Fibroblast of pulmonary artery (primary cell): ENCODE measurements at regions not wholly inside any gene's neighbourhood (a gene's known extent, or its start where the extent isn't known, plus 50 kb on each side); places are given as distances from the start of the nearest gene placed in this dataset.
"Not testable (repeated sequence)": the region's sequence is repeated elsewhere in the genome, so short reads cannot be mapped to it uniquely, and the experiment has no call there.

Experiments used
- DNase-seq: peaks from one replicate; pipeline ENCODE4 v3.0.0-alpha.2; 2010; ENCODE audit warnings: low read depth
- H3K4me3 ChIP-seq: replicated peaks from 2 replicates; pipeline ENCODE4 v1.5.1; 2011; ENCODE audit warnings: low read depth, mild to moderate bottlenecking, control low read depth, low read length, moderate library complexity
- TF ChIP-seq, protein P1 (sequence below): IDR thresholded peaks from 2 replicates; pipeline ENCODE4 v1.5.1; 2011; ENCODE audit warnings: mild to moderate bottlenecking, control low read depth, low read length, inconsistent platforms; ENCODE audit errors: missing control alignments

DNA sequence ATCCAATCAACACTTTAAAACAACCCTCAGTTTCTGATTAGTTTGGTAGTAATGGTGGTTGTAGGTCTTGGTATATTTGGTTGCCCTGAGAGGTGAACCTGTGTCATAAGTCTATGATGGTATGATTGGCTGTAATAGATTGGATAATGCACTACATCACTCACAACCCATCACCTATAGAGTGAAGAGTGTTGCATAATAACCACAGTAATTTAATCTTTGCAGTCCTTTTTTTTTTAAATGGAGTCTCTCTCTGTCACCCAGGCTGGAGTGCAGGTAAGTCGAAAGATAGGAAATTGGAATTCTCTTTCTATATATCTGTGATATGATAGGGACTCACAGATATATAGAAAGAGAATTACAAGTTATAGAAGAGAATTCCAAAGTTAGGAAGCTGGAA lies 133.4 kb upstream of the PGR start:
- TF ChIP-seq, protein P1, sequence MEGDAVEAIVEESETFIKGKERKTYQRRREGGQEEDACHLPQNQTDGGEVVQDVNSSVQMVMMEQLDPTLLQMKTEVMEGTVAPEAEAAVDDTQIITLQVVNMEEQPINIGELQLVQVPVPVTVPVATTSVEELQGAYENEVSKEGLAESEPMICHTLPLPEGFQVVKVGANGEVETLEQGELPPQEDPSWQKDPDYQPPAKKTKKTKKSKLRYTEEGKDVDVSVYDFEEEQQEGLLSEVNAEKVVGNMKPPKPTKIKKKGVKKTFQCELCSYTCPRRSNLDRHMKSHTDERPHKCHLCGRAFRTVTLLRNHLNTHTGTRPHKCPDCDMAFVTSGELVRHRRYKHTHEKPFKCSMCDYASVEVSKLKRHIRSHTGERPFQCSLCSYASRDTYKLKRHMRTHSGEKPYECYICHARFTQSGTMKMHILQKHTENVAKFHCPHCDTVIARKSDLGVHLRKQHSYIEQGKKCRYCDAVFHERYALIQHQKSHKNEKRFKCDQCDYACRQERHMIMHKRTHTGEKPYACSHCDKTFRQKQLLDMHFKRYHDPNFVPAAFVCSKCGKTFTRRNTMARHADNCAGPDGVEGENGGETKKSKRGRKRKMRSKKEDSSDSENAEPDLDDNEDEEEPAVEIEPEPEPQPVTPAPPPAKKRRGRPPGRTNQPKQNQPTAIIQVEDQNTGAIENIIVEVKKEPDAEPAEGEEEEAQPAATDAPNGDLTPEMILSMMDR, result no peak
- no peak for DNase-seq
- no peak overlapping the region for H3K4me3 ChIP-seq

DNA sequence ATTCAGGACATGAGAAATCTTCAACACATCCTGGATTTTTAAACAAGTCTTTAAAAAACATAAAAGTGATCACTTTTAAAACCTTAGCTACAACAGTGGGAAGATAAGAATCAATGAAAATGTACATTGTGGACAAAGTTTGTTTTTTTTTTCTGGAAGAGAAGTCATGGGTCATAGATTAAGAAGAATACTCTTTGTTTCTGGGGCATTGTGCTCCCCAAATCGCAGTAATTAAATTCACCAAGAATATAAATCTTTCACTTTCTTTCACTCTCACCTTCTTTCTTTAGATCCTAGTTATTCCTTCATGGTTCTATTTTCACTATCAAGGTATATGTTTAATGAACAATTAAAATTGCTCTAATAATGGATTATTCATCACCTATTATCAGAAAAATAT lies 132.6 kb upstream of the PGR start:
- TF ChIP-seq, protein P1, result no peak
- no peak overlapping the region for H3K4me3 ChIP-seq
- DNase-seq, result no peak

- H3K4me3 ChIP-seq, result no peak overlapping the region
- no peak for DNase-seq
- TF ChIP-seq, protein P1, result no peak
Measured at GRCh38 chr11:101255036-101255435, 125.4 kb upstream of the PGR start.

DNA sequence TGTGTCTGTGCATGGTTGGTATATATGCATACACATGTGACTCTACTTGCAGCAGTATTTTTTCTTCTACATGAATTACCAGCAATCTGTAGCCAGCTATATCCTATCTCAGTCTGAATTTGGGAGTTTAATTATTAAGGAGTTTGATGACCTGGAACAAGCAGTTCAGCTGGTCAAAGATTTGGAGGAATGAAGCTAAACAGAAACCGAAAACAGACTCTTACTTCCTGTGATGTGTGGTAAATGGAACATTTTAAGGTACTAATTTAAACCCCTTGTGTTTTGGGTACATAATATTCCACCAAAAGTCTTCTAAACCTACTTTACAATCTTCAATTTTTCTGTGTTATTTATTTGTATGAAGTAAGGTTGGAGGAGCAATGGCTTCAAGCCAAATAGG lies 124.4 kb upstream of the PGR start:
- no peak overlapping the region for H3K4me3 ChIP-seq
- TF ChIP-seq, protein P1, result no peak
- no peak for DNase-seq

GRCh38 chr11:101245635-101246034 lies 116.0 kb upstream of the PGR start:
- DNase-seq, H3K4me3 ChIP-seq: not testable (repeated sequence)

GRCh38 chr11:101245081-101245480 lies 115.5 kb upstream of the PGR start:
- DNase-seq, H3K4me3 ChIP-seq: not testable (repeated sequence)

GRCh38 chr11:101241160-101241795 lies 111.7 kb upstream of the PGR start:
- DNase-seq, result no peak
- H3K4me3 ChIP-seq, result no peak overlapping the region
- TF ChIP-seq, protein P1, result no peak

- H3K4me3 ChIP-seq, DNase-seq: not testable (repeated sequence)
Measured at GRCh38 chr11:101231207-101231834, 101.7 kb upstream of the PGR start.

DNA sequence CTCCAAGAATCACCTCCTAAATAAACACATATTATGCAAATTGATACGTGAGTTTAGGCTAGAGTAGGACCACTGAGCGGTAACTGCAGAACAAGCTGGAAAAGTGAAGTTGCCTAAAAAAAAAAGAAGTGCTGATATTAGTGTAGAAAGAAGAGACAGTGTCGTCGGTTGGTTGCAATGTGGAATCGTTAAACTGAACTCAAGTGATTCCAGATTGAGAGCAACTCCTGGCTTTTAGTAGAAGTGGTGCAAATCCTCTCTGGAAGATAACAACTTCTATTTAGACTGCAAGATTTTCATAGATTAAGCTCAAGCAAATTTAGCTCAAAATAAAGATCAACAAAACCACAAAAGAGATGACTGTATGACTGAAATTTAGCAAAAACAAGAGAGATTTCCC lies 97.0 kb upstream of the PGR start:
- TF ChIP-seq, protein P1, result no peak
- DNase-seq, result no peak
- no peak overlapping the region for H3K4me3 ChIP-seq
